KMS-11 (cell line): ENCODE measurements at regions not wholly inside any gene's neighbourhood (a gene's known extent, or its start where the extent isn't known, plus 50 kb on each side); places are given as distances from the start of the nearest gene placed in this dataset.

Experiments used
- H2AFZ ChIP-seq: fragments of 200-600 bp; sonication (generic); 2 replicates; pipeline ENCODE4 v1.6.1; 2016; ENCODE audit warnings: antibody characterized with exemption, mixed run types, low read depth
- H3K27ac ChIP-seq: fragments of 200-600 bp; sonication (generic); 2 replicates; pipeline ENCODE4 v1.6.1; 2016; ENCODE audit warnings: mild to moderate bottlenecking, mixed run types
- H3K27me3 ChIP-seq: fragments of 200-600 bp; sonication (generic); 2 replicates; pipeline ENCODE4 v1.6.1; 2017; ENCODE audit warnings: mild to moderate bottlenecking, low read depth, mixed run types, moderate library complexity; ENCODE audit not compliant: insufficient read depth
- H3K36me3 ChIP-seq: fragments of 200-600 bp; sonication (generic); 2 replicates; pipeline ENCODE4 v1.6.1; 2017; ENCODE audit warnings: mild to moderate bottlenecking, mixed run types; ENCODE audit not compliant: insufficient read depth
- H3K4me1 ChIP-seq: fragments of 200-600 bp; sonication (generic); 2 replicates; pipeline ENCODE4 v1.6.1; 2016; ENCODE audit warnings: mild to moderate bottlenecking, low read depth, mixed run types; ENCODE audit not compliant: poor library complexity, severe bottlenecking
- H3K4me2 ChIP-seq: fragments of 200-600 bp; sonication (generic); 2 replicates; pipeline ENCODE4 v1.7.0; 2016; ENCODE audit warnings: mild to moderate bottlenecking, mixed run types
- H3K4me3 ChIP-seq: fragments of 200-600 bp; sonication (generic); IDR thresholded peaks from 2 replicates; pipeline ENCODE4 v1.6.1; 2017; ENCODE audit warnings: low read depth, low read length, mixed read lengths; ENCODE audit not compliant: insufficient read depth
- H3K79me2 ChIP-seq: fragments of 200-600 bp; sonication (generic); 2 replicates; pipeline ENCODE4 v1.6.1; 2016; ENCODE audit warnings: low read depth, mixed run types; ENCODE audit not compliant: insufficient read depth
- H3K9ac ChIP-seq: fragments of 200-600 bp; sonication (generic); 2 replicates; pipeline ENCODE4 v1.6.1; 2016; ENCODE audit warnings: mild to moderate bottlenecking, mixed run types
- H4K20me1 ChIP-seq: fragments of 200-600 bp; sonication (generic); 2 replicates; pipeline ENCODE4 v1.6.1; 2016; ENCODE audit warnings: mild to moderate bottlenecking, mixed run types; ENCODE audit not compliant: insufficient read depth
- TF ChIP-seq, protein P1 (sequence below): fragments of 200-600 bp; sonication (generic); conservative IDR thresholded peaks from 2 replicates; pipeline ENCODE4 v1.6.1; 2017; ENCODE audit warnings: low read depth, mild to moderate bottlenecking, antibody characterized with exemption, low read length, moderate library complexity, mixed read lengths

DNA sequence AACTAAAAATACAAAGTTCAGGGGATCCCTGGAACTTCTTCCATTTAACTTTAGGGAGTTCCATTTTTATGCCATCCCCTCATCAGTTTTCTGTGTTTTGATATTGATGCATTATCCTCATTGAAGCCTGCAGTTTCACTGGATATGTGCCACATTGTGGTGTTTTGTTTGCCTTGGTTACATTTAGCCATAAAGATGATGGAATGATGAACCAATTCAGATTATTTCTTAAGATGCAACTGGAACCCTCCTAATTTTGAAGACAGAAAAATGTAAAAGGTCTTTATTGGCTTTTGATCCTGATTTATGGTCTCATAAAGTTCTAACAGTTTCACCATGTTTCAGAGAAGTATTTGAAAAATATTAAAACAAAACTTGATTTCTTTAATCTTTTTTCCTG, 314.2 kb upstream of the KLF6 start:
- TF ChIP-seq, protein P1, sequence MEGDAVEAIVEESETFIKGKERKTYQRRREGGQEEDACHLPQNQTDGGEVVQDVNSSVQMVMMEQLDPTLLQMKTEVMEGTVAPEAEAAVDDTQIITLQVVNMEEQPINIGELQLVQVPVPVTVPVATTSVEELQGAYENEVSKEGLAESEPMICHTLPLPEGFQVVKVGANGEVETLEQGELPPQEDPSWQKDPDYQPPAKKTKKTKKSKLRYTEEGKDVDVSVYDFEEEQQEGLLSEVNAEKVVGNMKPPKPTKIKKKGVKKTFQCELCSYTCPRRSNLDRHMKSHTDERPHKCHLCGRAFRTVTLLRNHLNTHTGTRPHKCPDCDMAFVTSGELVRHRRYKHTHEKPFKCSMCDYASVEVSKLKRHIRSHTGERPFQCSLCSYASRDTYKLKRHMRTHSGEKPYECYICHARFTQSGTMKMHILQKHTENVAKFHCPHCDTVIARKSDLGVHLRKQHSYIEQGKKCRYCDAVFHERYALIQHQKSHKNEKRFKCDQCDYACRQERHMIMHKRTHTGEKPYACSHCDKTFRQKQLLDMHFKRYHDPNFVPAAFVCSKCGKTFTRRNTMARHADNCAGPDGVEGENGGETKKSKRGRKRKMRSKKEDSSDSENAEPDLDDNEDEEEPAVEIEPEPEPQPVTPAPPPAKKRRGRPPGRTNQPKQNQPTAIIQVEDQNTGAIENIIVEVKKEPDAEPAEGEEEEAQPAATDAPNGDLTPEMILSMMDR = no peak
- Histone ChIP-seq H3K27ac (no peak overlapping the region), H3K4me1 (peaks cover 45% of the 10 kb centered on the region), H2AFZ (no peak overlapping the region), H3K36me3 (no peaks in the 10 kb centered on the region), H3K9ac (no peak overlapping the region), H3K27me3 (no peaks in the 10 kb centered on the region), H4K20me1 (no peaks in the 10 kb centered on the region), H3K79me2 (no peaks in the 10 kb centered on the region), H3K4me3 (no peak overlapping the region), H3K4me2 (no peak overlapping the region)

DNA sequence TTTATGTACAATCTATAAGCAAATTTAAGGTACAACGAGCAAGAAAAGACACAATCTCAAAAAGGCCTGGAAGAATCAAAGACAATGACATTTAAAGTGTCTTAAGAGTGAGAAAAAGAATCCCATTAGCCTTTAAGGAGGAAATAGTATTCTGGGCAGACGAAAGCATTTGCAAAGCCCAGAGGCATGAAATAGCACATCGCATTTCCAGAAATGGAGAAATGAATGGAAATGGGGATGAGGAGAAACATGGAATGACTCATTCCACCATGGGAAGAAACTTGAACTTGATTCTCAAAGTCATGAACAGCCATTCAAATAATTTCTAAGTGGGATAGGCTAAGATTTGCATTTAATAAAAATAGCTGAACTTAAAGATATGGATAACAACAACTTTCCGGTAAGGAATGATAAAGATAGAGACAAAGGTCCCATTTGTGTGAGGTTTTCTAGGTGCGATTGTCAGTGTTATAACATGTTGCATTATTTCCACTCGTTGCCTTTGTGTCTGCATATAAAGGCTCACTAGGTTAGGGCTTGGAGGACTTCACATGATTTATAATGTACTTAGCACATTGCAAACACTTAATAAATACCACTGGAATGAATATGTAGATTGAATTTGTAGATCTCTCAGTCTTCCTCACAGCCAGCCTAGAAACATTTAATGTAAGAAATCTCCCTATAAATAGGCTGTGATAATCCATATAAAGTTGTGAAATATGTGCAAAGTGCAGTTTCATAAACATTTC, 310.3 kb upstream of the KLF6 start:
- no peaks in the 10 kb centered on the region for H4K20me1 ChIP-seq
- no peak overlapping the region for H3K4me3 ChIP-seq
- no peak overlapping the region for H3K9ac ChIP-seq
- H3K36me3 ChIP-seq = no peaks in the 10 kb centered on the region
- no peaks in the 10 kb centered on the region for H3K27me3 ChIP-seq
- H3K4me2 ChIP-seq = no peak overlapping the region
- TF ChIP-seq, protein P1 = no peak
- no peak overlapping the region for H3K27ac ChIP-seq
- peaks cover 6% of the 10 kb centered on the region for H3K4me1 ChIP-seq
- H2AFZ ChIP-seq = no peak overlapping the region
- H3K79me2 ChIP-seq = no peaks in the 10 kb centered on the region

DNA sequence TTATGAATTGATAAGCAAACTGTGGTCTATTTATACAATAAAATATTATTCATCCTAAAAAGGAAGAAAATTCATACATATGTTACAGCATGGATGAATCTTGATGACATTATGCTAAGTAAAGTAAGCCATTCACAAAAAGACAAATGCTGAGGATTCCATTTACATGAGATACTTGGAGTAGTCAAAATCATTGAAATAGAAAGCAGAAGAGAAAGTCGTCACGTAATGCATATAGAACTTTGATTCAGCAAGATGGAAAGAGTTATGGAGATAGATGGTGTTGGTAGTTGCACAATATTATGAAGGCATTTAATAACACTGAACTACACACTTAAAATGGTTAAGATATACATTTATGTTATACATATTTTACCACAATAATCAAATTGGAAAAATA, 309.7 kb upstream of the KLF6 start:
- H2AFZ ChIP-seq = no peak overlapping the region
- no peak overlapping the region for H3K9ac ChIP-seq
- TF ChIP-seq, protein P1 = no peak
- no peak overlapping the region for H3K4me3 ChIP-seq
- H3K79me2 ChIP-seq = no peaks in the 10 kb centered on the region
- no peaks in the 10 kb centered on the region for H3K27me3 ChIP-seq
- H3K4me2 ChIP-seq = no peak overlapping the region
- no peaks in the 10 kb centered on the region for H3K36me3 ChIP-seq
- H3K27ac ChIP-seq = no peak overlapping the region
- peaks cover under 1% of the 10 kb centered on the region for H3K4me1 ChIP-seq
- no peaks in the 10 kb centered on the region for H4K20me1 ChIP-seq

DNA sequence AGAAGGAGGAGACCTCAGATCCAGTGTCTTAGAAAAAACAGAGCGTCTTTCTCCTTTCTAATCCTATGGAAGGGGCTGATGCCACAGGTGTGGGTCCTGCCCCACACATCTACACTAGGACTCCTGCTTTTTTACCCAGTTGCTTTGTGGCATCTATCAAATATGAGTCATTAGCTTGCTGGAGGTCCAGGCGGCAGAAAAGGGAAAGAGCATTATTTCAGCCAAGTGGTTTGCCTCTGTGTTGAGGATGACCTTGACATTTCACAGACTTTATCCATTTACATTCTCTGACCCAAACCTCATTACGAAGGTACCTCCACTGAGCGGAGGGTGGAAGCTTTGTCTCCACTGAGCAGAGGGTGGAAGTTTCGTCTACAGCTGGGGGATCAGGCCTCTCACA, 308.4 kb upstream of the KLF6 start:
- no peak overlapping the region for H3K27ac ChIP-seq

More for the DNA sequence above, 308.4 kb upstream of the KLF6 start:
- H3K4me2 ChIP-seq = no peak overlapping the region
- no peak overlapping the region for H3K4me3 ChIP-seq
- no peaks in the 10 kb centered on the region for H3K27me3 ChIP-seq
- H3K79me2 ChIP-seq = no peaks in the 10 kb centered on the region
- no peaks in the 10 kb centered on the region for H3K4me1 ChIP-seq
- no peaks in the 10 kb centered on the region for H4K20me1 ChIP-seq
- no peaks in the 10 kb centered on the region for H3K36me3 ChIP-seq
- H3K9ac ChIP-seq = no peak overlapping the region
- TF ChIP-seq, protein P1 = no peak
- no peak overlapping the region for H2AFZ ChIP-seq
